ENCODE measurements at regions not wholly inside any gene's neighbourhood (a gene's known extent, or its start where the extent isn't known, plus 50 kb on each side); places are given as distances from the start of the nearest gene placed in this dataset.

DNA sequence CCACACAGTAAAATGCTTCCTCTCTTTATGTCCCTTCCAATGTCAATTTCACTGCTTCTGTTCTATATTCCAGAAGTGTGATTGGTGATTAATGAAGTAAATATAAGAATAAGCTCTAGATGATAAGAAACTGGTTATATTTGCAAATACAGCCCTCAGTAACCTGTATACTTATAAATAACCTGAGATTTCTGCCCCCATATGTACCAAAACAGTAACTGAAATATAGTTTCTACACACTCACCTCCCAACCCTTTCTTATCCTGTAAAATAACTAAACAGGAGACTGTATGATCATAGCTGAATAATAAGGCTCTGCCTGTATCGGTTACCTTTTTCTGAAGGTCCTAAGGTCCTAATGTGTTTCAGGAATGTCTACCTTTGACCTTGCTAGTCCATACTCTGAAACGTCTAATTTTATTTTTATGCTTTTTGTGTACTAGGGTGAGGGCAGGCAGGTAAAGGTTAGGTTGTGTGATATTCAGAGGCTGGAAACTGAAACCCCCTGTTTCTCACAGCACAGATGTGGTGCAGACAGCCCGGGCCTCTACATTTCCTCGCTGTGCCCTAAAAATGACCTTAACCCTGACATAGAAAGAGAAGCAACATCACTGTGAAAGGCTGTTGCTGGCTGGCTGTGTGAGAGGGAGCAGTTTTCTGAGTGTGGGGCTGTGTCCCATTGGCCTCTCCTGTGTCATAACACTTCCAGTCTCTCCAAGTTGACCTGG, 378.8 kb downstream of the CENPW start:
- no peaks in the 10 kb centered on the region for H3K36me3 Mint-ChIP-seq (ENCODE audit: low read depth)
- CTCF ChIA-PET, result no interaction called here
- H3K4me1 Mint-ChIP-seq (ENCODE audit: low read depth), result no peaks in the 10 kb centered on the region
- TF ChIP-seq, protein P1, sequence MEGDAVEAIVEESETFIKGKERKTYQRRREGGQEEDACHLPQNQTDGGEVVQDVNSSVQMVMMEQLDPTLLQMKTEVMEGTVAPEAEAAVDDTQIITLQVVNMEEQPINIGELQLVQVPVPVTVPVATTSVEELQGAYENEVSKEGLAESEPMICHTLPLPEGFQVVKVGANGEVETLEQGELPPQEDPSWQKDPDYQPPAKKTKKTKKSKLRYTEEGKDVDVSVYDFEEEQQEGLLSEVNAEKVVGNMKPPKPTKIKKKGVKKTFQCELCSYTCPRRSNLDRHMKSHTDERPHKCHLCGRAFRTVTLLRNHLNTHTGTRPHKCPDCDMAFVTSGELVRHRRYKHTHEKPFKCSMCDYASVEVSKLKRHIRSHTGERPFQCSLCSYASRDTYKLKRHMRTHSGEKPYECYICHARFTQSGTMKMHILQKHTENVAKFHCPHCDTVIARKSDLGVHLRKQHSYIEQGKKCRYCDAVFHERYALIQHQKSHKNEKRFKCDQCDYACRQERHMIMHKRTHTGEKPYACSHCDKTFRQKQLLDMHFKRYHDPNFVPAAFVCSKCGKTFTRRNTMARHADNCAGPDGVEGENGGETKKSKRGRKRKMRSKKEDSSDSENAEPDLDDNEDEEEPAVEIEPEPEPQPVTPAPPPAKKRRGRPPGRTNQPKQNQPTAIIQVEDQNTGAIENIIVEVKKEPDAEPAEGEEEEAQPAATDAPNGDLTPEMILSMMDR (IDR thresholded peaks at IDR 0.05), result no peak
- H3K27me3 Mint-ChIP-seq, result no peaks in the 10 kb centered on the region
- DNase-seq (no peak), ATAC-seq (no peak)
- no peaks in the 10 kb centered on the region for H3K9me3 Mint-ChIP-seq
- intact Hi-C loops (cut with micrococcal nuclease), result no loop called here
- no peak overlapping the region for H3K4me3 Mint-ChIP-seq
- H3K27ac Mint-ChIP-seq, result no peak overlapping the region
- POLR2A ChIA-PET, result no interaction called here

DNA sequence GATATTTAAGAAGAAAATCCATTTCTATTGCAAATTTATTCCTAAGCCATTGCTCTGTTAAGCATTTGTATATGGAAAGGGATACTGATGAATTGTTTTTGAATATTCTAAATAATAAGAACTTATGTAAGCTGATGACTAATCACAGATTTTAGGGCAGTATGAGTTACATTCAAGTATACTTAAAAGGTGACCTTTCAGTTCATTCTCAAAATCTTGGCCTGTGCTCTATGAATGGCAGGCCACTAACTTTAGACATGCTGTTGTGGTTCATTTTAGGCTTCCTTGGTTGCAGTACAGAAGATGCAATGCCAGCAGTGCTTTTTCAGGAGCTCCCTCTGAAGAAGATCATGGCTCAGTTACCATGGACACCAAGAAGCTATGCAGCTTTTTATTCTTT, 380.4 kb downstream of the CENPW start:
- no peaks in the 10 kb centered on the region for H3K4me1 Mint-ChIP-seq (ENCODE audit: low read depth)
- POLR2A ChIA-PET, result no interaction called here
- ATAC-seq, result no peak

DNA sequence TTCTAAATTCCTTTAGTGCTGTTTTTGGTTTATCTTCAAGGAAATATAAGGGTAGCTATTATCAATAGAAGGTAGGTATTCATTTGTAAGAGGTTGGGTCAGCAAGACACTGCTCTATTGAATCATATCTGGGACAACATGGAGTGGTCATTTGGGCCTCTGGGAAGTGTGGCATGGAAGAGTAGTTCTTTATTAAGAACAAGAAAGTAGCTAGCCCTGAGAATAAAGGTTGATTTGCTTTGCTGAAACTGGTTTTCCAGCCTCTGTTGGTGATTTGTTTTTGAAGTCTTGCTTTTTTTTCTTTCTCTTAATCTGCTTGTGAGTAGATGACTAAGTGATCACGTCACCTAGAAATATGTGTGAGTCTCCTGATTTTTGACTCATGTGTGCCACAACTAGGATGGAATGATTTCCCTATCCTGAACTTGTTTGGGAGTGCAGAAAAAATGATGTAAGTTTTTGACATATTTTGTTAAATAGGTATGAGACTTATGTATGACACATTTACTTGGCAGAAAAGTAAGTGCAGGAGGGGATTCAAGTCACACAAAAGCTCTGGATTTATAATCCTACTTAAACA, 381.8 kb downstream of the CENPW start:
- Mint-ChIP-seq H3K36me3 (ENCODE audit: low read depth) (no peaks in the 10 kb centered on the region), H3K9me3 (peaks cover 3% of the 10 kb centered on the region), H3K27ac (no peak overlapping the region), H3K4me3 (no peak overlapping the region), H3K4me1 (ENCODE audit: low read depth) (no peaks in the 10 kb centered on the region), H3K27me3 (no peaks in the 10 kb centered on the region)
- CTCF ChIA-PET, result no interaction called here
- no peak for ATAC-seq
- intact Hi-C loops (cut with micrococcal nuclease), result no loop called here
- POLR2A ChIA-PET, result no interaction called here
- DNase-seq, result no peak
- TF ChIP-seq, protein P1 (IDR thresholded peaks at IDR 0.05), result no peak

More for the DNA sequence above, 380.4 kb downstream of the CENPW start:
- H3K27me3 Mint-ChIP-seq, result no peaks in the 10 kb centered on the region
- H3K9me3 Mint-ChIP-seq, result no peaks in the 10 kb centered on the region
- intact Hi-C loops (cut with micrococcal nuclease), result no loop called here
- H3K4me3 Mint-ChIP-seq, result no peak overlapping the region
- H3K27ac Mint-ChIP-seq, result no peak overlapping the region
- TF ChIP-seq, protein P1 (IDR thresholded peaks at IDR 0.05), result no peak
- H3K36me3 Mint-ChIP-seq (ENCODE audit: low read depth), result no peaks in the 10 kb centered on the region
- CTCF ChIA-PET, result no interaction called here
- no peak for DNase-seq

DNA sequence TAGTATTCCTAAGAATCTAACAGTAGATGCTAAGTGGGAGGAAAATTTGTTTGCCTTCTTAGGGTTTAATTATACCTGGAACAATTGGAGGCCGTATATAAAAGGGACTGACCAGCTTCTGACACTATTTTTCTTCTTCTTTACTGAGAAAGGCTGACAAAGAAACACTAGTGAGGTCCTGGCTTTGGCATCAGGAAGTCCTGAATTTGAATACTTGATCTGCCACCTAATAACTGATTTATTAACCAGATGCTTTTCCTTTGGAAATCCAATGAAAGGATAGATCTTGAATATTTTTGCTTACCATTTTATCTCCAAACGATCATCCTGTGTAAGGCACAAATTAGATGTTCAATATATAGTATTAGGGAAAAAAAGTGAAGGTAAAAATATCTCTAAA, 382.5 kb downstream of the CENPW start:
- no peaks in the 10 kb centered on the region for H3K4me1 Mint-ChIP-seq (ENCODE audit: low read depth)
- intact Hi-C loops (cut with micrococcal nuclease), result no loop called here
- no peak overlapping the region for H3K4me3 Mint-ChIP-seq
- no peaks in the 10 kb centered on the region for H3K36me3 Mint-ChIP-seq (ENCODE audit: low read depth)
- TF ChIP-seq, protein P1 (IDR thresholded peaks at IDR 0.05), result no peak
- H3K27ac Mint-ChIP-seq, result no peak overlapping the region
- DNase-seq, result no peak
- POLR2A ChIA-PET, result no interaction called here
- no peaks in the 10 kb centered on the region for H3K27me3 Mint-ChIP-seq
- no peak for ATAC-seq
- CTCF ChIA-PET, result no interaction called here
- H3K9me3 Mint-ChIP-seq, result peaks cover 4% of the 10 kb centered on the region

DNA sequence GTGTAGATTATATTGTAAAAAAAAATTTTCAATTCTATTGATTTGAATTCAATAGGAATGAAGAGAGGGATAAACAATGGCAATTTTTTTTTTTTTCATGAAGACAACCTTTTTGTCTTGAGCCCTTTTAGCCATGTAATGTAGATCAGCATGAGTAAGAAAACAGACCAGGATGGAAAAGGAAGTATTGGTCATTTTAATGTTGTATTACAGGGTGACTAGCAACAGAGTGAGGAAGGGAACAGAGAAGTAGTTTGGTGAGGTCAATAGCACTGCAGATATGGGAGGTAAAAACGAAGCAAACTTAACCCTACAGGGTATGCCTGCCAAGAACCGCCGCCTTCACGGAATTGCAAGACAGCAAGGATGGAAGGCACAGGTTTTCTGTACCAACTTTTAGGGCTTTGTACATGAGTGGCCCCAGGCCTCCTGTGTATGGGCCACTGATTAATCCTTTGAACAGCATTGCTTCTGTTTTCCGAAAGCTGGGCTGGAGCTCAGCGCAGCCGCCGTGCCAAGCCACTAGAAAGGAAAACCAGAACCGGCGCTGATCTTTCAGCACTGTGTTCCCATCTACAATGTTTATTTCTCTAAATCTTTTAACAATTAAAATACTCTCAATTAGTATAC, 383.7 kb downstream of the CENPW start:
- intact Hi-C loops (cut with micrococcal nuclease), result no loop called here
- TF ChIP-seq, protein P1 (IDR thresholded peaks at IDR 0.05), result no peak
- no peaks in the 10 kb centered on the region for H3K27me3 Mint-ChIP-seq
- H3K9me3 Mint-ChIP-seq, result peaks cover 7% of the 10 kb centered on the region
- H3K4me1 Mint-ChIP-seq (ENCODE audit: low read depth), result no peaks in the 10 kb centered on the region
- H3K36me3 Mint-ChIP-seq (ENCODE audit: low read depth), result no peaks in the 10 kb centered on the region
- ATAC-seq, result no peak
- POLR2A ChIA-PET, result no interaction called here
- no peak overlapping the region for H3K4me3 Mint-ChIP-seq
- H3K27ac Mint-ChIP-seq, result no peak overlapping the region
- no peak for DNase-seq
- CTCF ChIA-PET, result no interaction called here
